HCT116 (cell line): ENCODE measurements at regions not wholly inside any gene's neighbourhood (a gene's known extent, or its start where the extent isn't known, plus 50 kb on each side); places are given as distances from the start of the nearest gene placed in this dataset.

Source experiments
- CTCF ChIP-seq, 3 experiments: fragments of 200-600 bp in 1 of 3; sonication (generic) in 1 of 3; IDR thresholded peaks in 2 of 3; conservative IDR thresholded peaks in 1 of 3; 2 replicates each; pipeline ENCODE4 v1.5.1; 2012 to 2017; ENCODE audit warnings: low read depth in 2 of 3, low read length in 2 of 3, antibody characterized with exemption in 1 of 3, borderline replicate concordance in 1 of 3, control low read depth in 1 of 3, mild to moderate bottlenecking in 1 of 3, mixed read lengths in 1 of 3, mixed run types in 1 of 3, moderate library complexity in 1 of 3; ENCODE audit not compliant: insufficient read depth in 1 of 3
- EGR1 ChIP-seq: IDR thresholded peaks from 2 replicates; pipeline ENCODE4 v1.6.1; 2012; ENCODE audit warnings: low read depth
- JUND ChIP-seq: IDR thresholded peaks from 2 replicates; pipeline ENCODE4 v1.6.1; 2012

GRCh38 chr12:125418902-125419564 lies 353.8 kb downstream of the AACS start:
- TF ChIP-seq JUND (no peak), CTCF (IDR thresholded peaks at IDR 0.05 in 2 of 3, conservative IDR thresholded peaks at IDR 0.05 in 1 of 3; ENCODE audit: borderline replicate concordance in 1 of 3, insufficient read depth in 1 of 3, low read depth in 2 of 3, low read length in 2 of 3) (no peak), EGR1 (no peak)
